G401 (cell line): ENCODE measurements at regions not wholly inside any gene's neighbourhood (a gene's known extent, or its start where the extent isn't known, plus 50 kb on each side); places are given as distances from the start of the nearest gene placed in this dataset.
A peak's percentile ranks its signal among the peaks of the same experiment; 100 is the strongest.

Source experiments
- DNase-seq: peaks from one replicate; pipeline ENCODE4 v3.0.0-alpha.2; 2015; ENCODE audit warnings: low spot score
- in situ Hi-C: cut with HindIII; loops from 2 replicates; pipeline ENCODE4 v1.10.0; 2016; ENCODE audit warnings: low sequenced_read_pairs, mixed read lengths

GRCh38 chr5:92402045-92402444 lies 1018.9 kb upstream of the ARRDC3 start:
- in situ Hi-C loops: no loop called here

GRCh38 chr5:92401492-92401891 lies 1018.4 kb upstream of the ARRDC3 start:
- in situ Hi-C loops: no loop called here
- DNase-seq: peak; percentile 8

More at GRCh38 chr5:92402045-92402444, 1018.9 kb upstream of the ARRDC3 start:
- DNase-seq: no peak

- in situ Hi-C loops: no loop called here
- DNase-seq: no peak
These were observed 1011.8 kb upstream of the ARRDC3 start for GRCh38 chr5:92394936-92395335.

GRCh38 chr5:92390657-92391056 lies 1007.5 kb upstream of the ARRDC3 start:
- DNase-seq: no peak
- in situ Hi-C loops: no loop called here

GRCh38 chr5:92380069-92380770 lies 997.1 kb upstream of the ARRDC3 start:
- DNase-seq: no peak
- in situ Hi-C loops: no loop called here

GRCh38 chr5:92378966-92379611 lies 996.0 kb upstream of the ARRDC3 start:
- in situ Hi-C loops: no loop called here
- DNase-seq: no peak

GRCh38 chr5:92374859-92375258 lies 991.7 kb upstream of the ARRDC3 start:
- no peak for DNase-seq
- in situ Hi-C loops: no loop called here

GRCh38 chr5:92372766-92373165 lies 989.6 kb upstream of the ARRDC3 start:
- in situ Hi-C loops: no loop called here
- no peak for DNase-seq

GRCh38 chr5:92371889-92372235 lies 988.7 kb upstream of the ARRDC3 start:
- in situ Hi-C loops: no loop called here
- DNase-seq: no peak

- DNase-seq: no peak
- in situ Hi-C loops: no loop called here
These were observed 988.2 kb upstream of the ARRDC3 start for GRCh38 chr5:92371171-92371888.

- no peak for DNase-seq
- in situ Hi-C loops: no loop called here
These were observed 986.9 kb upstream of the ARRDC3 start for GRCh38 chr5:92370032-92370431.

- DNase-seq: no peak
- in situ Hi-C loops: no loop called here
These were observed 986.5 kb upstream of the ARRDC3 start for GRCh38 chr5:92369587-92369986.

- in situ Hi-C loops: no loop called here
- DNase-seq: no peak
These were observed 982.0 kb upstream of the ARRDC3 start for GRCh38 chr5:92364986-92365550.

- DNase-seq: no peak
- in situ Hi-C loops: no loop called here
These were observed 970.3 kb upstream of the ARRDC3 start for GRCh38 chr5:92353107-92354030.

GRCh38 chr5:92337772-92338234 lies 954.7 kb upstream of the ARRDC3 start:
- no peak for DNase-seq
- in situ Hi-C loops: loop anchor here (10.0 kb wide), 1 partner anchor 843 kb away; no protein-coding TSS in a partner anchor

- no peak for DNase-seq
- in situ Hi-C loops: loop anchor here (10.0 kb wide), 1 partner anchor 837 kb away; no protein-coding TSS in a partner anchor
These were observed 948.9 kb upstream of the ARRDC3 start for GRCh38 chr5:92332039-92332438.

- in situ Hi-C loops: loop anchor here (10.0 kb wide), 1 partner anchor 836 kb away; no protein-coding TSS in a partner anchor
These were observed 947.2 kb upstream of the ARRDC3 start for GRCh38 chr5:92330365-92330764.

GRCh38 chr5:92329759-92330158 lies 946.6 kb upstream of the ARRDC3 start:
- in situ Hi-C loops: loop anchor here (10.0 kb wide), 1 partner anchor 835 kb away; no protein-coding TSS in a partner anchor
- DNase-seq: no peak

More at GRCh38 chr5:92330365-92330764, 947.2 kb upstream of the ARRDC3 start:
- no peak for DNase-seq
